ENCODE measurements at regions not wholly inside any gene's neighbourhood (a gene's known extent, or its start where the extent isn't known, plus 50 kb on each side); places are given as distances from the start of the nearest gene placed in this dataset.

DNA sequence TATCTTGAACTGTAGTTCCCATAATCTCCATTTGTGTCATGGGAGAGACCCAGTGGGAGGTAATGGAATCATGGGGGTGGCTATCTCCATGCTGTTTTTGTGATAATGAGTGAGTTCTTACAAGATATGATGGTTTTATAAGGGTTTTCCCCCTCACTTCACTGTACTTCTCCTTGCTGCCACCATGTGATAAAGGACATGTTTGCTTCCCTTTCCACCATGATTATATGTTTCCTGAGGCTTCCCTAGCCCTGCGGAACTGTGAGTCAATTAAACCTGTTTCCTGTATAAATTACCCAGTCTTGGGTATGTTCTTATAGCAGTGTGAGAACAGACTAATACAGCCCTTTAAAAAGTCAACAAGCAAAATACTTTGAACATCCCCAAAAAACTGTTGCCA lies 427.7 kb downstream of the HTR7 start:
- H3K36me3 ChIP-seq: no peaks in the 10 kb centered on the region
- no peaks in the 10 kb centered on the region for H3K4me1 ChIP-seq
- in situ Hi-C loops (cut with MboI; ENCODE audit: low sequenced_read_pairs in 4 of 4) (no loop called here), intact Hi-C loops (cut with DNase I; ENCODE audit: low total_unique reads) (no loop called here)
- H3K27me3 ChIP-seq: no peaks in the 10 kb centered on the region
- DNase-seq: no peak
- no peak overlapping the region for H3K4me3 ChIP-seq
- no peak for ATAC-seq
- no peak for TF ChIP-seq POLR2A (IDR thresholded peaks at IDR 0.05)
- TF ChIP-seq, protein P1, sequence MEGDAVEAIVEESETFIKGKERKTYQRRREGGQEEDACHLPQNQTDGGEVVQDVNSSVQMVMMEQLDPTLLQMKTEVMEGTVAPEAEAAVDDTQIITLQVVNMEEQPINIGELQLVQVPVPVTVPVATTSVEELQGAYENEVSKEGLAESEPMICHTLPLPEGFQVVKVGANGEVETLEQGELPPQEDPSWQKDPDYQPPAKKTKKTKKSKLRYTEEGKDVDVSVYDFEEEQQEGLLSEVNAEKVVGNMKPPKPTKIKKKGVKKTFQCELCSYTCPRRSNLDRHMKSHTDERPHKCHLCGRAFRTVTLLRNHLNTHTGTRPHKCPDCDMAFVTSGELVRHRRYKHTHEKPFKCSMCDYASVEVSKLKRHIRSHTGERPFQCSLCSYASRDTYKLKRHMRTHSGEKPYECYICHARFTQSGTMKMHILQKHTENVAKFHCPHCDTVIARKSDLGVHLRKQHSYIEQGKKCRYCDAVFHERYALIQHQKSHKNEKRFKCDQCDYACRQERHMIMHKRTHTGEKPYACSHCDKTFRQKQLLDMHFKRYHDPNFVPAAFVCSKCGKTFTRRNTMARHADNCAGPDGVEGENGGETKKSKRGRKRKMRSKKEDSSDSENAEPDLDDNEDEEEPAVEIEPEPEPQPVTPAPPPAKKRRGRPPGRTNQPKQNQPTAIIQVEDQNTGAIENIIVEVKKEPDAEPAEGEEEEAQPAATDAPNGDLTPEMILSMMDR (IDR thresholded peaks at IDR 0.05 in 4 of 5, conservative IDR thresholded peaks at IDR 0.05 in 1 of 5): no peak
- no peak overlapping the region for H3K27ac ChIP-seq
- H3K9me3 ChIP-seq: no peaks in the 10 kb centered on the region

DNA sequence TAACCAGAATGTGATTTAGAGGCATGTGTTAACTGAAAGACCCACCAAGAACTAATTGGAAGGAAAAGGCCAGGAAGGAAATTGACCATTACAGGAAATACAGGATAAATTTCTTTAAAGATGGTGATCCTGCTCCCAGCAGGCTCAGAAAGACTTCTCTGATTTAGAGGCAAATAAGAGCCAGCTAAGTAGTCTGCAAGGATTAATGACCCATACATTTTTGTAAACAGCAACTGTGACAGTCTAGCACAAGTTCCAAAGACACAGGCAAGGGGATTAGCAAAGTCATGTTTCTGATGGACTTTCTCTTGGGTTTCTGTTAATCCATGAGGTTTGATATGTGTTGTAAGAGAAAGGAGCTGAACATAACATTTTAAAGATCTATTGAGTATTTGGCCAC lies 425.0 kb downstream of the HTR7 start:
- no peaks in the 10 kb centered on the region for H3K36me3 ChIP-seq
- no peak overlapping the region for H3K4me3 ChIP-seq
- TF ChIP-seq, protein P1 (IDR thresholded peaks at IDR 0.05 in 4 of 5, conservative IDR thresholded peaks at IDR 0.05 in 1 of 5): no peak
- no peak for TF ChIP-seq POLR2A (IDR thresholded peaks at IDR 0.05)
- H3K27ac ChIP-seq: no peak overlapping the region
- DNase-seq: no peak
- no peaks in the 10 kb centered on the region for H3K9me3 ChIP-seq
- no peak for ATAC-seq
- no peaks in the 10 kb centered on the region for H3K27me3 ChIP-seq
- in situ Hi-C loops (cut with MboI; ENCODE audit: low sequenced_read_pairs in 4 of 4): no loop called here
- intact Hi-C loops (cut with DNase I; ENCODE audit: low total_unique reads): no loop called here
- no peaks in the 10 kb centered on the region for H3K4me1 ChIP-seq

DNA sequence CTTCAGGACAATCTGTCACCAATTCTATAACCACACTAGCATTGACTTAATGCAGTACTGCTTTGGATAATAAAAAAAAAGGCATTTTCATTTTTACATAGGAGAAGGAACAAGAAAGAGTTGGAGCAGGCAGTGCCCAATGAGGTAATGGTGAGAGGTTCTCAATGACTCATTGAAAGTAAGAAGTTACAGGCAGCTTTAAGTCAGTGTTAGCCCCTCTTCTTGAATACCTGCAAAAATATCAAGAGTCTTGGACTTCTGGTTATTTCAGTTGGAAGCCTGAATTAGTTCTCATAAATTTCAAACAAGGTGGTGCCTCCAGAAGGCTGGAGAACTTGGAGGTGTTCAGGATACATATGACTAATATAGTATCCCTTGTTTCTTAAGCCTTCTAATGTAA lies 422.5 kb downstream of the HTR7 start:
- no peaks in the 10 kb centered on the region for H3K4me1 ChIP-seq
- no peak for TF ChIP-seq POLR2A (IDR thresholded peaks at IDR 0.05)
- TF ChIP-seq, protein P1 (IDR thresholded peaks at IDR 0.05 in 4 of 5, conservative IDR thresholded peaks at IDR 0.05 in 1 of 5): no peak
- no peak overlapping the region for H3K4me3 ChIP-seq
- DNase-seq (no peak), ATAC-seq (no peak)
- H3K27ac ChIP-seq: no peak overlapping the region
- in situ Hi-C loops (cut with MboI; ENCODE audit: low sequenced_read_pairs in 4 of 4): no loop called here
- intact Hi-C loops (cut with DNase I; ENCODE audit: low total_unique reads): no loop called here
- no peaks in the 10 kb centered on the region for H3K27me3 ChIP-seq
- no peaks in the 10 kb centered on the region for H3K9me3 ChIP-seq
- no peaks in the 10 kb centered on the region for H3K36me3 ChIP-seq

DNA sequence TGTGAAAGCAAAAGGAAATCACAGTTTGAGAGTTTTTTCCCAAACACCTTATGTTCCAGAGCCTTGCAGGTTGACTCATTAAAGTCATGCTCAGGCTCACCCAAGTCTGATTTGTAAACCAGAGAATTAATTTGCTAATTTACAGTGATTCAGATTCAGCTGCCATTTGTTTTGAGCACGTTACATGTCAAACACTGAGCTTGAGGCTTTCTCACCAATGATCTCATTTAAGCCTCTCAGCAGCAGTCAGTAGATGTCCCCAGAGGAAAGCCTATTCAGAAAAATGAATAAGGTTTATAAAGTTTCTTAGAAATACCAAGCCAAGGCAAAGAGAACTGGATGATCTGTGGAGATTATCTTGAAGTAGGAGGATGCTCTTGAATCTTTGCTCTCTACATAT lies 420.4 kb downstream of the HTR7 start:
- intact Hi-C loops (cut with DNase I; ENCODE audit: low total_unique reads): no loop called here

DNA sequence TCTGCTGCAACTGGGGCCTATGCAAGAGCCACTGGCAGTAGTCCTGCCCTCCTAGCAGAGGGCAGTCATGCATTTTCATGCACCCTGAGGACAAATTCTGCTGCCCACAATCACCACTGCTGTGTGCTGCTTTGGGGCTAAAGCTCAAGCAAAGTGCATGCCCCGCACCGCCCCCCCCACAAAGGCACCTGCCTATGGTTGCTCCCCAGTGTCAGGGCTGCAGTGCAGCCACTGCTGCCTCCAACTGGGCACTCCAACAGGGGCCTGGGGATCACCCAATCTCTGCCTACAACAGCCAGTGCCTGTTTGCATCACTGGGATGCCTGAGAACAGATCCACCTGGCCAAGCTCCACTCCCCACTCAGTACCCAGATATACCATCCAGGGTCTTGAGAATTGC lies 417.0 kb downstream of the HTR7 start:
- H3K27me3 ChIP-seq: no peaks in the 10 kb centered on the region
- no peaks in the 10 kb centered on the region for H3K36me3 ChIP-seq
- no peak for ATAC-seq
- TF ChIP-seq, protein P1 (IDR thresholded peaks at IDR 0.05 in 4 of 5, conservative IDR thresholded peaks at IDR 0.05 in 1 of 5): no peak
- no peak for TF ChIP-seq POLR2A (IDR thresholded peaks at IDR 0.05)
- in situ Hi-C loops (cut with MboI; ENCODE audit: low sequenced_read_pairs in 4 of 4) (no loop called here), intact Hi-C loops (cut with DNase I; ENCODE audit: low total_unique reads) (no loop called here)
- no peaks in the 10 kb centered on the region for H3K4me1 ChIP-seq
- DNase-seq: no peak
- no peak overlapping the region for H3K27ac ChIP-seq
- peaks cover 0 to 8% (median 0%) of the 10 kb centered on the region in 3 donors for H3K9me3 ChIP-seq
- H3K4me3 ChIP-seq: no peak overlapping the region

More for the DNA sequence above, 420.4 kb downstream of the HTR7 start:
- H3K27me3 ChIP-seq: no peaks in the 10 kb centered on the region
- no peaks in the 10 kb centered on the region for H3K4me1 ChIP-seq
- H3K9me3 ChIP-seq: peaks cover 0 to 8% (median 0%) of the 10 kb centered on the region in 3 donors
- TF ChIP-seq POLR2A (IDR thresholded peaks at IDR 0.05): no peak
- TF ChIP-seq, protein P1 (IDR thresholded peaks at IDR 0.05 in 4 of 5, conservative IDR thresholded peaks at IDR 0.05 in 1 of 5): no peak
- ATAC-seq (no peak), DNase-seq (no peak)
- H3K27ac ChIP-seq: no peak overlapping the region
- H3K4me3 ChIP-seq: no peak overlapping the region
- no peaks in the 10 kb centered on the region for H3K36me3 ChIP-seq
- in situ Hi-C loops (cut with MboI; ENCODE audit: low sequenced_read_pairs in 4 of 4): no loop called here

Measured in gastrocnemius medialis (tissue), 4 donors.